B cell (primary cell): ENCODE measurements at regions not wholly inside any gene's neighbourhood (a gene's known extent, or its start where the extent isn't known, plus 50 kb on each side); places are given as distances from the start of the nearest gene placed in this dataset.

Source experiments
- EZH2 ChIP-seq: IDR thresholded peaks from 2 replicates; pipeline ENCODE4 v1.6.1; 2012; ENCODE audit warnings: borderline replicate concordance, low read depth, mild to moderate bottlenecking, moderate library complexity, low read length; ENCODE audit not compliant: insufficient read depth, poor library complexity, severe bottlenecking
- TF ChIP-seq, protein P1 (sequence below): fragments of 200-600 bp; IDR thresholded peaks from one replicate; pipeline ENCODE4 v1.8.0; 2022; ENCODE audit warnings: antibody characterized with exemption, mild to moderate bottlenecking

DNA sequence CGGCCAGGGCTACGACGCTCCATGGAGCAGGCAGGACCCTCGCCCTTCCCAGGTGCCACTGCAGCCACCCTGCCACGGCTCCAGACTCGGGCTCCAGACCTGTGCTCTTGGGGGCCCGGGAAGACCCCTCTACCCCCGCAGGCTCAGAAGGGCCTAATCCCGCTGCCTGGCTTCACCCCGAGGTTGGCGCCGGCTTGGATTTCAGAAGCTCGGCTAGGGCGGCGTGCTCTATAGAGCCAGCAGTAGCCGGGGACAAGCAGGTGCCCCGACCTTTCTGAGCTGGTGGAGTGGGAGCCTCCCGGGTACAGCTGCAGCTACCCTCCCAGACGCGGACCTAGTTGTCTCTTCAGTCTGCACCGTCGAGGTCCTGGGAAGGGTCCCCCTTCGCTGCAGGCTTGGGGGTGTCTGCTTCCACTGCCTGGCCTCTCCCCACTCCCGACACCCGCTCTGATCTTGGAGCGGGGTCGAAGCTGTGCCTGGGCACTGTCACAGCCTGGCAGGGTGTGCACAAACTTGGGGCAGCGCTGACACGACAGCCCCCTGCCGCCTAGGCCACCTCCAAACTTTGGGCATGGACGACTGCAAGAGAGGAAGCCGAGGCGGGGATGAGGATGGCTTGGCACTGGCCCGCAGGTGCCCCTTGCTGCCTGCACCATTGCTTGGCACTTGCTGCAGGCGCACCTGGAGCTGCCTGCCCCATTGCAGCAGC, 1366.1 kb upstream of the CDH9 start:
- no peak for TF ChIP-seq EZH2
- TF ChIP-seq, protein P1, sequence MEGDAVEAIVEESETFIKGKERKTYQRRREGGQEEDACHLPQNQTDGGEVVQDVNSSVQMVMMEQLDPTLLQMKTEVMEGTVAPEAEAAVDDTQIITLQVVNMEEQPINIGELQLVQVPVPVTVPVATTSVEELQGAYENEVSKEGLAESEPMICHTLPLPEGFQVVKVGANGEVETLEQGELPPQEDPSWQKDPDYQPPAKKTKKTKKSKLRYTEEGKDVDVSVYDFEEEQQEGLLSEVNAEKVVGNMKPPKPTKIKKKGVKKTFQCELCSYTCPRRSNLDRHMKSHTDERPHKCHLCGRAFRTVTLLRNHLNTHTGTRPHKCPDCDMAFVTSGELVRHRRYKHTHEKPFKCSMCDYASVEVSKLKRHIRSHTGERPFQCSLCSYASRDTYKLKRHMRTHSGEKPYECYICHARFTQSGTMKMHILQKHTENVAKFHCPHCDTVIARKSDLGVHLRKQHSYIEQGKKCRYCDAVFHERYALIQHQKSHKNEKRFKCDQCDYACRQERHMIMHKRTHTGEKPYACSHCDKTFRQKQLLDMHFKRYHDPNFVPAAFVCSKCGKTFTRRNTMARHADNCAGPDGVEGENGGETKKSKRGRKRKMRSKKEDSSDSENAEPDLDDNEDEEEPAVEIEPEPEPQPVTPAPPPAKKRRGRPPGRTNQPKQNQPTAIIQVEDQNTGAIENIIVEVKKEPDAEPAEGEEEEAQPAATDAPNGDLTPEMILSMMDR = no peak
